ACC112 (cell line): ENCODE measurements at regions not wholly inside any gene's neighbourhood (a gene's known extent, or its start where the extent isn't known, plus 50 kb on each side); places are given as distances from the start of the nearest gene placed in this dataset.

ENCODE experiments used
- H2AFZ ChIP-seq: fragments of 200-600 bp; sonication (generic); one replicate; pipeline ENCODE4 v1.6.0; 2017; ENCODE audit warnings: antibody characterized with exemption, low read length; ENCODE audit not compliant: unreplicated experiment
- H3K27ac ChIP-seq: fragments of 200-600 bp; sonication (generic); 2 replicates; pipeline ENCODE4 v1.5.1; 2014; ENCODE audit warnings: low read depth, mild to moderate bottlenecking, antibody characterized with exemption, low read length, moderate library complexity
- H3K27me3 ChIP-seq: fragments of 200-600 bp; sonication (generic); 2 replicates; pipeline ENCODE4 v1.6.1; 2014; ENCODE audit warnings: mild to moderate bottlenecking, antibody characterized with exemption, low read length, moderate library complexity, mixed read lengths; ENCODE audit not compliant: insufficient read depth
- H3K36me3 ChIP-seq: fragments of 200-600 bp; sonication (generic); 2 replicates; pipeline ENCODE4 v1.6.1; 2016; ENCODE audit warnings: mild to moderate bottlenecking, antibody characterized with exemption, low read length, moderate library complexity, mixed read lengths; ENCODE audit not compliant: insufficient read depth
- H3K4me1 ChIP-seq: fragments of 200-600 bp; sonication (generic); one replicate; pipeline ENCODE4 v1.6.1; 2016; ENCODE audit warnings: low read length, mixed read lengths; ENCODE audit not compliant: insufficient read depth, unreplicated experiment, control insufficient read depth
- H3K4me3 ChIP-seq: fragments of 200-600 bp; sonication (generic); 2 replicates; pipeline ENCODE4 v1.5.1; 2014; ENCODE audit warnings: mild to moderate bottlenecking, low read depth, low read length
- H3K79me2 ChIP-seq: fragments of 200-600 bp; sonication (generic); one replicate; pipeline ENCODE4 v1.6.0; 2016; ENCODE audit warnings: low read length; ENCODE audit not compliant: control insufficient read depth, unreplicated experiment, insufficient read depth

DNA sequence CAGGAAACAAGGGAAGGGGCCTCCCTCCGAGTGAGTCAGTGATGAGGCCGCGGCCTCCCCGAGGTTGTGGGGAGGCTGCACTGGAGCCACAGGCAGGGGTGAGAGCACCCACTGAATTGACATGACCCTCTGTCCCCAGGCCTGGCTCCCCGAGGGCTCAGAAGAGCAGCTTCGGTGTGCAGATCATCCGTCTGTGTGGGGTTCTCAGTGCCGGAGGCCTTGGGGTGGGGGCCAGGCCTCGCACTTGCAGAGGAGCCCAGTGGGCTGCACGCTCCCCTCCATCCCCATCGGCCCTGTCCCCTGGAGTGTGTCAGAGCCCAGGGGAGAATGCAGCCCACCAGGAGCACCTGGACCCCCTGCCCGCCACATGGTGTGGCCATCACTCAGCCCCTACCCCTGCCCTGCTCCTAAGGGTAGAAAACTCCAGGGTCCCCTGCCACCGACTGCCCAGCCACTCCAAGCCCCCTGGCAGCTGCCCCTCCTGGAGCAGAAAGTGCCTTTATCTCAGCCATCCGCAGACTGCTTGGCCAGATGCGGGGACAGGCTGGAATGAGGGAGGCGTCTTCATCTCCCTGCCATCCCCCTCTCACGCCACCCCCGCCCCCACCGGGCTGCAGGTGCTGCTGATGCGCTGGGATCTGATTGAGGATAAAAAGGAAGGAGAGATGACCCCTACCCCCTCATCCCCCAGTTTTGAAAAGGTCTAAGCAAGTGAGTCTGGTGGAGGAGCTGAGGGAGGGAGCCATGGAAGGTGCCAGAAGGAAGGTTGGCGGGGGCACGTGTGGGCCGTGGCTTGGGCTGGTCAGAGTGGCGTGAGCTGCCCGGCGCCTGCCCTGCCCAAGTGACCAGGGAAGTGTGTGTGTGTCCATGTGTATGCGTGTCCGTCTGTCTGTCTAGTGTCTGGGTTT, 358.3 kb downstream of the SEC14L1 start:
- H3K4me1 ChIP-seq, result no peaks in the 10 kb centered on the region
- no peaks in the 10 kb centered on the region for H3K27me3 ChIP-seq
- H3K36me3 ChIP-seq, result peaks cover 13% of the 10 kb centered on the region
- H2AFZ ChIP-seq, result no peak overlapping the region
- no peak overlapping the region for H3K27ac ChIP-seq
- H3K79me2 ChIP-seq, result no peaks in the 10 kb centered on the region
- H3K4me3 ChIP-seq, result no peak overlapping the region

DNA sequence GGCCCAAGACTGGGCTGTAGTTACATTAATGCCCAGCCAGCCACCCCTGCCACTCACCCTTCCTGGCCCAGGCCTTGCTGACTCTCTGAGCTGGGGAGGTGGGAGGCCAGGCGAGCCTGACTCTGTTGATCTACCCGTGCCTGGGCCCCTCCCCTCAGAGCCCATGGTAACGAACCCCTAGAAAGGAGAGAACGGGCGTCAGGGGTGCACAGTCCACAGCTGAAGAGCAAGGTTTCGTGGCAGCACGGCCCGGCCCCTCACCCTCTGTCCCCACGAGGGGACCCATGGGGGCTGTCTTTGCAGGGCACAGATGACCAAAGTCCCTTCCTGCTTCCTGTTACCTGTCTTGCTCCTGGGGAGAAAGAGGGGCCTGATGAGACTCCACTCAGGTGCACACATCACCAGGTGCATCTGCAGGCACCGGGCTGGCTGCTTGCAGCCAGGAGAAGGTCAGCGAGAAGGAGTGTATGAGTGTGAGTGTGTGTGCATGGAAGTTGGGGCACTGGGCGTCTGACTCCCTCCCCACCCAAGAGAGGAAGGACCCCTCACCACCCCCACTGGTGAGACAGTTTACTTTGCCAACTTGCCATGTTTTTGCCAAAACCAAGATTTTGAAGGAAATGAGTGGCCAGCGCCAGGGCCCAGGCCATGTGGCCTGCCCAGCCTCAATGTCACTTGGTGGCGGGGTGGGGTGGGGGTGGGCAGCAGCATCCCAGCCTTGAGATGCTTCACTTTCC, 359.1 kb downstream of the SEC14L1 start:
- Histone ChIP-seq H3K27me3 (no peaks in the 10 kb centered on the region), H3K79me2 (no peaks in the 10 kb centered on the region), H3K36me3 (peaks cover 13% of the 10 kb centered on the region), H3K4me1 (no peaks in the 10 kb centered on the region), H3K27ac (no peak overlapping the region), H2AFZ (no peak overlapping the region), H3K4me3 (no peak overlapping the region)

DNA sequence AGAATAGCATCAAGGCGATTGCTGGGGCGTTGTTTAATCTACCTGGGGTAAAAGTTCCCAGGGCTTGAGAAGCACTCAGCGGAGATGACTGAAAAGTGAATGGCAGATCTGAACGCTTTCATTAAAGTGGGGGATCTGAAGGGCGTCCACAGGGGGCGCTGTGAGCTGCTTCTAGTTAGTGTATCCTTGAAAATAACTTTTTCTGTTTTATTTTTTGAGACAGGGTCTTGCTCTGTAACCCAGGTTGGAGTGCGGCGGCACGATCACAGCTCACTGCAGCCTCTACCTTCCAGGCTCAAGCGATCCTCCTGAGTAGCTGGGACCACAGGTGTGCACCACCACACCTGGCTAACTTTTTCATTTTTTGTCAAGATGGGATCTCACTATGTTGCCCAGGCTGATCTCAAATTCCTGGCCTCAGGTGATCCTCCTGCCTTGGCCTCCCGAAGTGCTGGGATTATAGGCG, 360.4 kb downstream of the SEC14L1 start:
- H3K27ac ChIP-seq, result no peak overlapping the region
- H3K36me3 ChIP-seq, result peaks cover 12% of the 10 kb centered on the region

GRCh38 chr17:77501751-77502625, 361.2 kb downstream of the SEC14L1 start:
- Histone ChIP-seq H3K79me2 (no peaks in the 10 kb centered on the region), H3K36me3 (peaks cover 7% of the 10 kb centered on the region), H3K27me3 (no peaks in the 10 kb centered on the region), H3K27ac (no peak overlapping the region), H2AFZ (no peak overlapping the region), H3K4me3 (no peak overlapping the region), H3K4me1 (no peaks in the 10 kb centered on the region)

More for the DNA sequence above, 360.4 kb downstream of the SEC14L1 start:
- no peak overlapping the region for H2AFZ ChIP-seq
- no peak overlapping the region for H3K4me3 ChIP-seq
- H3K27me3 ChIP-seq, result no peaks in the 10 kb centered on the region
- H3K79me2 ChIP-seq, result no peaks in the 10 kb centered on the region
- no peaks in the 10 kb centered on the region for H3K4me1 ChIP-seq

DNA sequence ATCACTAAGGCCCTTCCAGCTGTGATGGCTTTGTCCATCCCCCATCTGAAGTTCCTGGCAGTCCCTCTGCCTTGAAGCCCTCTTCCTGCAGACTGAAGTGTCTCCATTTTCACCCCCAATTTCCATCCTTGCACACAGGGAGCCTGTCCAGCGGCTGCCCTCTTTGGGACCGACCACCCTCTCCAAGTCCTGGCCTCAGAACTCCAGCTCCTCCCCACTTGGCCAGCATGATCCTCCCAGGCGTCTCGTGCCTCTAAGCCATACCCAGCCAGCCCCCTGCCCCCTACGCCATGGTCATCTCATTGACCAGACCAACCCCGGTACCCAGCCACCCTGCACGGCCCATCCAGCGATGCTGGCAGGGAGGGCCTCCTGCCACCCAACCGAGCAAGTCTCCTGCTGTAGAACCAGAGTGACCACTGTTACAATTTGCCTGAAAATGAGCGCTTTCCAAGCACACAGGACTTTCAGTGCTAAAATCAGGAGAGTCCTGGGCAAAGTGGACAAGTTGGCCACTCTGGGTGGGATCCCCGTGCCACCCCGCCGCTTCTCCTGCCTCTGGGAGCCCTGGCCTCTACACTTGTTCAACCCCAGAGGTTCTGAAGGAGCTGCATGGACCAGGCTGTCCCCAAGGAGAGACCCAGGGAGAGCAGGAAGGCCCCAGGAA, 362.0 kb downstream of the SEC14L1 start:
- peaks cover 7% of the 10 kb centered on the region; the same call in 1 of the 2 replicates for H3K36me3 ChIP-seq
- H3K79me2 ChIP-seq, result no peaks in the 10 kb centered on the region

DNA sequence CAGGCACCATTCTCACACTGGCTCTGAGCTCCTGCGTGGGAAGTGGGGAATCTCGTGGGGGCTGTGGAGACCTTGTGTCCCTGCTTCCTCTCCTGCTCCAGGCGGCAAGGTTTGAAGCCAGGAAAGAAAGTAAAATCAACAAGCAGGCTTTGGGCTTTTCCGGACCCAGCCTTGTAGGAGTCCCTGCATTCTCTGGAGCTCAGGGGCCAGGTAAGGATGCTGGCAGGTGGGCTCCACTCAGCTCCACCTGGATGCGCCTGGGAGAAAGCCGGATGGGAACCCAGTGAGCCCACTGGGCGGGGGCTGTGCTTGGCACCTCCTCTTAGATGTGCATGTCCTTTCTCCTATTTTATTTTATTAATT, 362.5 kb downstream of the SEC14L1 start:
- no peak overlapping the region for H3K4me3 ChIP-seq
- no peak overlapping the region for H2AFZ ChIP-seq
- H3K27ac ChIP-seq, result no peak overlapping the region
- no peaks in the 10 kb centered on the region for H3K27me3 ChIP-seq
- peaks cover 7% of the 10 kb centered on the region; the same call in 1 of the 2 replicates for H3K36me3 ChIP-seq
- no peaks in the 10 kb centered on the region for H3K4me1 ChIP-seq
- no peaks in the 10 kb centered on the region for H3K79me2 ChIP-seq

More for the DNA sequence above, 362.0 kb downstream of the SEC14L1 start:
- H2AFZ ChIP-seq, result no peak overlapping the region
- H3K27ac ChIP-seq, result no peak overlapping the region
- no peaks in the 10 kb centered on the region for H3K27me3 ChIP-seq
- H3K4me1 ChIP-seq, result no peaks in the 10 kb centered on the region
- H3K4me3 ChIP-seq, result no peak overlapping the region

- Histone ChIP-seq H3K4me3 (no peak overlapping the region), H3K27me3 (no peaks in the 10 kb centered on the region), H3K36me3 (peaks cover 9% of the 10 kb centered on the region; the same call in 1 of the 2 replicates), H3K27ac (no peak overlapping the region), H3K79me2 (no peaks in the 10 kb centered on the region), H3K4me1 (no peaks in the 10 kb centered on the region), H2AFZ (no peak overlapping the region)
Measured at GRCh38 chr17:77503916-77504651, 363.3 kb downstream of the SEC14L1 start.

DNA sequence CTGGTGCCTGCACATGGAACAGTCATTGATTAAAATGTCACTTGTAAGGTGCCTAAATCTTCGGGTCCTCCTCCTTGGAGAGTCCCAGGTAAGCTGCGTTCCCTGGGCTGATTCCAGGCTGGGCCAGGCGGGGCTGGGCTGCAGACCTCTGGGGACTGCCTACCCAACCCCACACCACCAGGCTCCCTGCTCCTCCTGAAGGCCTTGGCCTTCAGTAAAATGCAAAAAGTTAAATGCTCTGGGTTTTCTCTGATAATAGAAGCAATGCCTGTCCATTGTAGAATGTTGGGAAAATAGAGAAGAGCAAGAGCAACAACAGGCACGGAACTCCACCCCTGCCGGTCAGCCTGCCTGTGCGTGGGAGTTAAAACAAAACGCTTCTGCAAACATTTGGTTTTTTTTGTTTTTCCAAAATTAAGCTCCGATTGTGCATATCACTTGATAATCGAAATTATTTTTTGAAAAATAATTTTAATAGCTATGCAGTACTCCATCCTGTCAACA, 363.9 kb downstream of the SEC14L1 start:
- H3K4me3 ChIP-seq, result no peak overlapping the region
- peaks cover 14% of the 10 kb centered on the region; the same call in 1 of the 2 replicates for H3K36me3 ChIP-seq

DNA sequence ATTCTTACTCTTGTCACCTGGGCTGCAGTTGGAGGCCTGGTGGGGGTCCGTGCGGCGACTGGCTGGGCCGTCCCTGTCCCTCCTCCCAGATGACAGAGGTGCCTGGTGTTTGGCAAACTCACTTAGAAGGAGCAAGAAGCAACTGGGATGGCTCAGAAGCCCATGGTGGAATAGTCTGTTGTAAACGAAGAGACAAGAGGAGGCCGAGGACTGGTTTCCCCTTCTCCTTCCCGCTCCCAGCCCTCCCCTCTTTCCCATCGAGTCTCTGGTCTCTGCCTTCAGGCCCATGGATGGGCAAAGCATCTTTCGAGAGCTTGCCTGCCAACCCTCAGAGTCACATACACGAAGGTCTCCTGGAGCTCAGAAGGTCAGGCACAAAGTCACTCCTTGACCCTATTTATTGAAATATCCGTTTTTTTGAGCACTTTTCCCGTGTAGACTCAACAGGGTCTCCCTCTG, 364.4 kb downstream of the SEC14L1 start:
- Histone ChIP-seq H3K79me2 (no peaks in the 10 kb centered on the region), H3K27me3 (no peaks in the 10 kb centered on the region), H3K36me3 (peaks cover 14% of the 10 kb centered on the region; the same call in 1 of the 2 replicates), H3K4me3 (no peak overlapping the region), H3K27ac (no peak overlapping the region), H2AFZ (no peak overlapping the region), H3K4me1 (no peaks in the 10 kb centered on the region)

More for the DNA sequence above, 363.9 kb downstream of the SEC14L1 start:
- H2AFZ ChIP-seq, result no peak overlapping the region
- H3K27me3 ChIP-seq, result no peaks in the 10 kb centered on the region
- H3K4me1 ChIP-seq, result no peaks in the 10 kb centered on the region
- H3K27ac ChIP-seq, result no peak overlapping the region
- no peaks in the 10 kb centered on the region for H3K79me2 ChIP-seq
